ENCODE measurements at regions not wholly inside any gene's neighbourhood (a gene's known extent, or its start where the extent isn't known, plus 50 kb on each side); places are given as distances from the start of the nearest gene placed in this dataset.

GRCh38 chr14:25350802-25351201, 300.9 kb upstream of the STXBP6 start:
- DNase-seq (ENCODE audit: low read depth, low spot score) (no peak), FAIRE-seq (no peak)
- Histone ChIP-seq H2AFZ (ENCODE audit: low read depth, low read length) (no peak overlapping the region), H3K36me3 (ENCODE audit: control insufficient read depth in 2 of 2, extremely low read depth in 1 of 2, insufficient read depth in 2 of 2, low read length in 2 of 2) (no peaks in the 10 kb centered on the region), H3K27ac (ENCODE audit: insufficient read depth, low read depth, low read length) (no peak overlapping the region), H3K9me3 (replicated peaks; ENCODE audit: control insufficient read depth, insufficient read depth, low read length) (no peaks in the 10 kb centered on the region), H3K79me2 (ENCODE audit: control insufficient read depth, insufficient read depth, low read length) (no peaks in the 10 kb centered on the region), H3K4me3 (replicated peaks in 1 of 3; ENCODE audit: insufficient read depth in 1 of 3, low read depth in 1 of 3, low read length in 3 of 3) (no peak overlapping the region), H3K27me3 (ENCODE audit: control insufficient read depth in 2 of 2, insufficient read depth in 2 of 2, low read length in 2 of 2) (peaks cover 0 to 2% of the 10 kb centered on the region in 2 experiments), H4K20me1 (replicated peaks; ENCODE audit: control insufficient read depth, extremely low read depth, insufficient read depth, low read length) (no peaks in the 10 kb centered on the region), H3K9ac (replicated peaks; ENCODE audit: extremely low read depth, insufficient read depth, low read length) (no peak overlapping the region), H3K9me1 (replicated peaks; ENCODE audit: control insufficient read depth, extremely low read depth, insufficient read depth, low read length) (no peaks in the 10 kb centered on the region), H3K4me1 (ENCODE audit: control insufficient read depth, extremely low read depth, insufficient read depth, low read length) (no peaks in the 10 kb centered on the region), H3K4me2 (ENCODE audit: insufficient read depth, low read length) (no peak overlapping the region)
- dilution Hi-C loops (cut with MboI; ENCODE audit: extremely low pct_ligation_motif_present, low sequenced_read_pairs), result no loop called here
- intact Hi-C loops (cut with micrococcal nuclease), result no loop called here
- ChIA-PET POLR2A (no interaction called here), CTCF (no interaction called here)
- TF ChIP-seq MYC (IDR thresholded peaks at IDR 0.05; ENCODE audit: low read depth, low read length) (no peak), FOS (IDR thresholded peaks at IDR 0.05; ENCODE audit: borderline replicate concordance, insufficient read depth, low read length) (no peak), MAX (IDR thresholded peaks at IDR 0.05; ENCODE audit: insufficient read depth, insufficient read length) (no peak), GATA2 (IDR thresholded peaks at IDR 0.05; ENCODE audit: insufficient read depth, insufficient read length, low read depth, low read length) (no peak), JUN (IDR thresholded peaks at IDR 0.05; ENCODE audit: borderline replicate concordance, insufficient read depth, insufficient read length, low read depth) (no peak), CTCF (IDR thresholded peaks at IDR 0.05; ENCODE audit: extremely low read depth in 1 of 2, insufficient read depth in 1 of 2, low read depth in 1 of 2, low read length in 2 of 2) (no peak), POLR2AphosphoS5 (IDR thresholded peaks at IDR 0.05; ENCODE audit: insufficient read depth, low read depth, low read length) (no peak), EZH2 (IDR thresholded peaks at IDR 0.05; ENCODE audit: borderline replicate concordance, low read depth, low read length, severe bottlenecking) (no peak), POLR2A (IDR thresholded peaks at IDR 0.05; ENCODE audit: low read depth, low read length) (no peak)
- BruUV-seq (replicated peaks), result no TSS peak
